NCI-H510A treated with DMSO at 0.1 percent for 48 hours (cell line): ENCODE measurements at regions not wholly inside any gene's neighbourhood (a gene's known extent, or its start where the extent isn't known, plus 50 kb on each side); places are given as distances from the start of the nearest gene placed in this dataset.
"Not testable (repeated sequence)": the region's sequence is repeated elsewhere in the genome, so short reads cannot be mapped to it uniquely, and the experiment has no call there.

Experiments used
- DNase-seq: peaks from one replicate; lab custom pipeline; 2025; lab: John Stamatoyannopoulos, UW

- no peak for DNase-seq
Observed at GRCh38 chr1:73475316-73475870, 722.6 kb downstream of the LRRIQ3 start.

GRCh38 chr1:73472810-73473209 lies 725.2 kb downstream of the LRRIQ3 start:
- no peak for DNase-seq

- DNase-seq = no peak
Observed at GRCh38 chr1:73467731-73468130, 730.2 kb downstream of the LRRIQ3 start.

GRCh38 chr1:73463873-73464272 lies 734.1 kb downstream of the LRRIQ3 start:
- no peak for DNase-seq

GRCh38 chr1:73452522-73452921 lies 745.5 kb downstream of the LRRIQ3 start:
- no peak for DNase-seq

- DNase-seq = not testable (repeated sequence)
Observed at GRCh38 chr1:73450668-73451067, 747.3 kb downstream of the LRRIQ3 start.

- no peak for DNase-seq
Observed at GRCh38 chr1:73411479-73411878, 786.5 kb downstream of the LRRIQ3 start.

GRCh38 chr1:73401666-73402065 lies 796.3 kb downstream of the LRRIQ3 start:
- no peak for DNase-seq

GRCh38 chr1:73382966-73383365 lies 815.0 kb downstream of the LRRIQ3 start:
- no peak for DNase-seq

- DNase-seq = no peak
Observed at GRCh38 chr1:73366734-73367413, 831.1 kb downstream of the LRRIQ3 start.

GRCh38 chr1:73359001-73359400 lies 839.0 kb downstream of the LRRIQ3 start:
- no peak for DNase-seq

- DNase-seq = no peak
Observed at GRCh38 chr1:73356485-73356884, 841.5 kb downstream of the LRRIQ3 start.

GRCh38 chr1:73343947-73344346 lies 854.0 kb downstream of the LRRIQ3 start:
- DNase-seq = no peak

GRCh38 chr1:73333847-73334503 lies 864.0 kb downstream of the LRRIQ3 start:
- DNase-seq = no peak

GRCh38 chr1:73331726-73332125 lies 866.2 kb downstream of the LRRIQ3 start:
- DNase-seq = no peak

- no peak for DNase-seq
Observed at GRCh38 chr1:73327998-73328397, 870.0 kb downstream of the LRRIQ3 start.

GRCh38 chr1:73327180-73327793 lies 870.7 kb downstream of the LRRIQ3 start:
- no peak for DNase-seq

GRCh38 chr1:73326663-73327062 lies 871.3 kb downstream of the LRRIQ3 start:
- no peak for DNase-seq

GRCh38 chr1:73310797-73311381 lies 887.1 kb downstream of the LRRIQ3 start:
- no peak for DNase-seq

GRCh38 chr1:73306899-73307555 lies 890.9 kb downstream of the LRRIQ3 start:
- DNase-seq = no peak

GRCh38 chr1:73273886-73274285 lies 924.1 kb downstream of the LRRIQ3 start:
- no peak for DNase-seq

GRCh38 chr1:73245196-73245595 lies 952.8 kb downstream of the LRRIQ3 start:
- DNase-seq = not testable (repeated sequence)
